DND-41 (cell line): ENCODE measurements at regions not wholly inside any gene's neighbourhood (a gene's known extent, or its start where the extent isn't known, plus 50 kb on each side); places are given as distances from the start of the nearest gene placed in this dataset.

Source experiments
- EZH2 ChIP-seq: IDR thresholded peaks from 3 replicates; pipeline ENCODE4 v1.6.1; 2012; ENCODE audit warnings: borderline replicate concordance, low read depth, mild to moderate bottlenecking, moderate library complexity, low read length, inconsistent platforms; ENCODE audit not compliant: severe bottlenecking
- TF ChIP-seq, protein P1 (sequence below): IDR thresholded peaks from 2 replicates; pipeline ENCODE4 v1.5.1; 2012; ENCODE audit warnings: borderline replicate concordance, low read length, moderate library complexity, mild to moderate bottlenecking; ENCODE audit not compliant: poor library complexity, severe bottlenecking; ENCODE audit errors: extremely low read depth

DNA sequence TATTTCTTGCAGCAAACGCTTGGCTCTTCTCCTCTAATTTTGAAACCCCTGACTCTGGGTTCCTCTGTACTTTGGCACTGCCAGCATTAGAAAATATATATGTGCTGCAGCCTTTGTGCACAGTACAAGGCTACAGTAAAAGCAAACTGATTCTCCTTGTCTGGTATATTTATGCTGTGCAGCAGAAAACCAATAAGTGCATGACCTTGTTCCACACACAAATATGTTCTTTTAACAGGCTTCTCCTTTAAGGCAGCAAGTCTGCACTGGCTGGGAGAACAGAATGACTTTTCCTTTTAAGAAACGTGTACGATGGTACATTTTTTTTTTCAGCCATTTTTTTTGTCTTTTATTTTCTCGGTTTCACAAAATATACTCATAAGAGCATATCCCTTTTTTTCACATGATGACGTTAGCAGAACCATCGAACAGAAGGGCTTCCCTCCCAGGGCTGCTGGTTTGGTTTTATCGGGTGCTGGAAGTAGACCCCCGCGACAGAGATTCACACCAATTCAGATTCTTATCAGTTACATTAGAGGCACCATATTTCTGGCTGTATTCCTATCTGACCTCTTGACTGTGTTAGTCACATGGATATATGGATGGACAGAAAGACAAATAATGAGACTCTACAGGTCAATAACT is 129.9 kb upstream of the ARID1B start:
- TF ChIP-seq, protein P1, sequence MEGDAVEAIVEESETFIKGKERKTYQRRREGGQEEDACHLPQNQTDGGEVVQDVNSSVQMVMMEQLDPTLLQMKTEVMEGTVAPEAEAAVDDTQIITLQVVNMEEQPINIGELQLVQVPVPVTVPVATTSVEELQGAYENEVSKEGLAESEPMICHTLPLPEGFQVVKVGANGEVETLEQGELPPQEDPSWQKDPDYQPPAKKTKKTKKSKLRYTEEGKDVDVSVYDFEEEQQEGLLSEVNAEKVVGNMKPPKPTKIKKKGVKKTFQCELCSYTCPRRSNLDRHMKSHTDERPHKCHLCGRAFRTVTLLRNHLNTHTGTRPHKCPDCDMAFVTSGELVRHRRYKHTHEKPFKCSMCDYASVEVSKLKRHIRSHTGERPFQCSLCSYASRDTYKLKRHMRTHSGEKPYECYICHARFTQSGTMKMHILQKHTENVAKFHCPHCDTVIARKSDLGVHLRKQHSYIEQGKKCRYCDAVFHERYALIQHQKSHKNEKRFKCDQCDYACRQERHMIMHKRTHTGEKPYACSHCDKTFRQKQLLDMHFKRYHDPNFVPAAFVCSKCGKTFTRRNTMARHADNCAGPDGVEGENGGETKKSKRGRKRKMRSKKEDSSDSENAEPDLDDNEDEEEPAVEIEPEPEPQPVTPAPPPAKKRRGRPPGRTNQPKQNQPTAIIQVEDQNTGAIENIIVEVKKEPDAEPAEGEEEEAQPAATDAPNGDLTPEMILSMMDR: no peak
- no peak for TF ChIP-seq EZH2
